H1 (cell line): ENCODE measurements at regions not wholly inside any gene's neighbourhood (a gene's known extent, or its start where the extent isn't known, plus 50 kb on each side); places are given as distances from the start of the nearest gene placed in this dataset.

Experiments used
- CTCF ChIA-PET: fragments of 300-600 bp; sonication (Branson Sonifier 250); formaldehyde crosslinking; loops from one replicate; lab custom pipeline; 2021; ENCODE audit not compliant: partially characterized antibody; lab: Charles Lee
- POLR2A ChIA-PET: fragments of 300-600 bp; sonication (Branson Sonifier 250); formaldehyde crosslinking; loops from one replicate; lab custom pipeline; 2021; ENCODE audit warnings: inconsistent platforms; ENCODE audit not compliant: partially characterized antibody; lab: Charles Lee
- DNase-seq, 2 experiments: peaks; one replicate each; pipeline versions ENCODE4 v3.0.0 to v3.0.0-alpha.2; 2010 to 2022; ENCODE audit warnings: low spot score in 2 of 2, low read depth in 1 of 2, mixed read lengths in 1 of 2
- FAIRE-seq: peaks from 2 replicates; lab custom pipeline; 2011; peaks lifted over from hg19 to GRCh38; lab: Jason Lieb, UNC
- H2AFZ ChIP-seq: 2 replicates; pipeline ENCODE4 v1.8.1; 2012; ENCODE audit warnings: low read length, inconsistent platforms
- H2AK5ac ChIP-seq: 2 replicates; pipeline ENCODE4 v1.6.1; 2013; ENCODE audit warnings: low read depth, low read length
- H2BK120ac ChIP-seq: replicated peaks from 2 replicates; pipeline ENCODE3; 2013; ENCODE audit warnings: low read depth, low read length, inconsistent platforms
- H2BK12ac ChIP-seq: 2 replicates; pipeline ENCODE4 v1.6.1; 2013; ENCODE audit warnings: low read depth, low read length
- H2BK15ac ChIP-seq: 2 replicates; pipeline ENCODE4 v1.6.1; 2013; ENCODE audit warnings: low read length
- H2BK20ac ChIP-seq: 2 replicates; pipeline ENCODE4 v1.6.1; 2013; ENCODE audit warnings: low read length
- H2BK5ac ChIP-seq: 2 replicates; pipeline ENCODE4 v1.6.1; 2013; ENCODE audit warnings: low read depth, low read length
- H3K14ac ChIP-seq: 2 replicates; pipeline ENCODE4 v1.6.1; 2013; ENCODE audit warnings: inconsistent platforms; ENCODE audit not compliant: insufficient read length
- H3K18ac ChIP-seq: 2 replicates; pipeline ENCODE4 v1.6.1; 2013; ENCODE audit warnings: low read length; ENCODE audit errors: extremely low read depth
- H3K23ac ChIP-seq: 2 replicates; pipeline ENCODE4 v1.6.1; 2013; ENCODE audit warnings: inconsistent platforms; ENCODE audit not compliant: insufficient read length
- H3K23me2 ChIP-seq: 2 replicates; pipeline ENCODE4 v1.6.1; 2013; ENCODE audit warnings: low read depth, low read length
- H3K27ac ChIP-seq: 2 replicates; pipeline ENCODE4 v1.6.1; 2011; ENCODE audit warnings: low read depth, low read length, inconsistent platforms
- H3K27me3 ChIP-seq, 4 experiments: replicated peaks in 1 of 4; 1 replicate in 1 of 4; 2 replicates in 3 of 4; pipeline versions ENCODE4 v1.6.1 to v1.8.1; 2011 to 2013; ENCODE audit warnings: low read length in 3 of 4, mild to moderate bottlenecking in 3 of 4, inconsistent platforms in 2 of 4, mixed read lengths in 2 of 4, moderate library complexity in 1 of 4; ENCODE audit not compliant: control insufficient read depth in 3 of 4, insufficient read depth in 3 of 4; ENCODE audit errors: extremely low read depth in 1 of 4
- H3K36me3 ChIP-seq, 4 experiments: 2 replicates each; pipeline versions ENCODE4 v1.6.1 to v1.8.1; 2011 to 2013; ENCODE audit warnings: mild to moderate bottlenecking in 4 of 4, low read length in 3 of 4, moderate library complexity in 2 of 4, control low read depth in 1 of 4, inconsistent platforms in 1 of 4; ENCODE audit not compliant: insufficient read depth in 4 of 4, control insufficient read depth in 2 of 4
- H3K4ac ChIP-seq: replicated peaks from 2 replicates; pipeline ENCODE3; 2013; ENCODE audit warnings: low read length, low read depth, mixed read lengths, inconsistent platforms; ENCODE audit not compliant: insufficient read length
- H3K4me1 ChIP-seq, 4 experiments: replicated peaks in 1 of 4; 1 replicate in 1 of 4; 2 replicates in 3 of 4; pipeline versions ENCODE4 v1.6.1 to v1.8.1; 2011 to 2013; ENCODE audit warnings: low read length in 3 of 4, inconsistent platforms in 2 of 4, mixed read lengths in 1 of 4; ENCODE audit not compliant: insufficient read depth in 4 of 4, control insufficient read depth in 3 of 4
- H3K4me2 ChIP-seq, 2 experiments: 2 replicates each; pipeline versions ENCODE4 v1.6.1 to v1.8.1; 2011 to 2013; ENCODE audit warnings: low read depth in 2 of 2, low read length in 2 of 2, control low read depth in 1 of 2, inconsistent platforms in 1 of 2, mild to moderate bottlenecking in 1 of 2; ENCODE audit not compliant: insufficient read depth in 1 of 2
- H3K4me3 ChIP-seq, 4 experiments: fragments of 200-600, 300-600 bp in 1 of 4; sonication (generic), shearing (Covaris generic), sonication (Bioruptor Twin) in 1 of 4; 2 replicates each; pipeline versions ENCODE4 v1.5.1 to v1.8.1; 2011 to 2016; ENCODE audit warnings: low read length in 4 of 4, low read depth in 3 of 4, control low read depth in 2 of 4, inconsistent platforms in 2 of 4, mild to moderate bottlenecking in 2 of 4, mixed read lengths in 1 of 4, moderate library complexity in 1 of 4; ENCODE audit not compliant: insufficient read depth in 2 of 4; ENCODE audit errors: extremely low read depth in 1 of 4
- H3K56ac ChIP-seq: replicated peaks from 2 replicates; pipeline ENCODE3; 2013; ENCODE audit warnings: low read depth, mild to moderate bottlenecking, mixed read lengths, low read length, inconsistent platforms; ENCODE audit not compliant: insufficient read length
- H3K79me1 ChIP-seq: 2 replicates; pipeline ENCODE4 v1.6.1; 2013; ENCODE audit warnings: low read depth, low read length, control low read depth
- H3K79me2 ChIP-seq, 2 experiments: 2 replicates each; pipeline versions ENCODE4 v1.6.1 to v1.8.1; 2012 to 2013; ENCODE audit warnings: low read length in 2 of 2, mild to moderate bottlenecking in 2 of 2, inconsistent platforms in 1 of 2; ENCODE audit not compliant: insufficient read depth in 2 of 2, control insufficient read depth in 1 of 2
- H3K9ac ChIP-seq, 4 experiments: replicated peaks in 1 of 4; 1 replicate in 1 of 4; 2 replicates in 3 of 4; pipeline versions ENCODE4 v1.6.1 to v1.8.1; 2011 to 2013; ENCODE audit warnings: low read depth in 3 of 4, low read length in 3 of 4, control low read depth in 2 of 4, mild to moderate bottlenecking in 2 of 4, moderate library complexity in 2 of 4, inconsistent platforms in 1 of 4; ENCODE audit errors: extremely low read depth in 1 of 4
- H3K9me3 ChIP-seq, 2 experiments: 2 replicates each; pipeline versions ENCODE4 v1.6.1 to v1.8.1; 2012 to 2013; ENCODE audit warnings: mild to moderate bottlenecking in 2 of 2, moderate library complexity in 2 of 2, control low read depth in 1 of 2, inconsistent platforms in 1 of 2, low read depth in 1 of 2, low read length in 1 of 2, mixed read lengths in 1 of 2; ENCODE audit not compliant: insufficient read depth in 2 of 2
- H4K20me1 ChIP-seq, 2 experiments: replicated peaks in 1 of 2; 2 replicates each; pipeline versions ENCODE3 to v1.8.1; 2011 to 2013; ENCODE audit warnings: inconsistent platforms in 2 of 2, low read length in 2 of 2, mild to moderate bottlenecking in 1 of 2; ENCODE audit not compliant: insufficient read depth in 2 of 2, control insufficient read depth in 1 of 2
- H4K5ac ChIP-seq: 2 replicates; pipeline ENCODE4 v1.6.1; 2013; ENCODE audit warnings: low read length, low read depth, mixed read lengths, inconsistent platforms; ENCODE audit not compliant: insufficient read length
- H4K8ac ChIP-seq: 2 replicates; pipeline ENCODE4 v1.8.0; 2013; ENCODE audit warnings: mild to moderate bottlenecking, moderate library complexity, low read length, inconsistent platforms; ENCODE audit not compliant: insufficient read depth; ENCODE audit errors: extremely low read depth
- H4K91ac ChIP-seq: replicated peaks from 2 replicates; pipeline ENCODE3; 2013; ENCODE audit warnings: low read length, mixed read lengths, inconsistent platforms; ENCODE audit not compliant: insufficient read length
- BRCA1 ChIP-seq: IDR thresholded peaks from 2 replicates; pipeline ENCODE4 v1.6.1; 2012; ENCODE audit warnings: low read depth, low read length, improper control_type of control experiment
- EZH2 ChIP-seq: fragments of 200-600 bp; sonication (generic); IDR thresholded peaks from 2 replicates; pipeline ENCODE4 v1.7.1; 2012; ENCODE audit warnings: low read depth, mild to moderate bottlenecking, moderate library complexity, low read length, inconsistent platforms; ENCODE audit not compliant: severe bottlenecking
- POU5F1 ChIP-seq: IDR thresholded peaks from 2 replicates; pipeline ENCODE4 v1.6.1; 2011; ENCODE audit warnings: low read depth, mild to moderate bottlenecking, low read length, moderate library complexity
- SAP30 ChIP-seq: fragments of 300-600 bp; sonication (generic); IDR thresholded peaks from 2 replicates; pipeline ENCODE4 v1.7.1; 2012; ENCODE audit warnings: low read length, moderate library complexity, mild to moderate bottlenecking, inconsistent platforms; ENCODE audit not compliant: insufficient read depth, insufficient replicate concordance
- SP1 ChIP-seq: IDR thresholded peaks from 2 replicates; pipeline ENCODE4 v1.6.1; 2011; ENCODE audit warnings: low read depth, low read length
- TAF7 ChIP-seq: optimal IDR thresholded peaks from 2 replicates; pipeline ENCODE3; 2011; ENCODE audit warnings: low read depth, mild to moderate bottlenecking, inconsistent platforms, low read length, moderate library complexity, borderline replicate concordance
- YY1 ChIP-seq: IDR thresholded peaks from 2 replicates; pipeline ENCODE4 v1.6.1; 2011; ENCODE audit warnings: low read depth, mild to moderate bottlenecking, low read length
- WGBS, 2 experiments: shearing (Covaris generic) in 1 of 2; methylation state at CpG; one replicate each; pipeline versions ENCODE4 v1.1.6 to v1.1.7; 2013 to 2015; ENCODE audit warnings: low lambda C conversion rate in 2 of 2, mixed read lengths in 2 of 2, inconsistent platforms in 1 of 2, low coverage in 1 of 2, missing lambda C conversion rate in 1 of 2; ENCODE audit not compliant: insufficient replicate concordance in 2 of 2, insufficient coverage in 1 of 2, insufficient read length in 1 of 2; ENCODE audit errors: extremely low coverage in 1 of 2, missing lambda C conversion rate in 1 of 2; 5-methylcytosine and 5-hydroxymethylcytosine counted together

DNA sequence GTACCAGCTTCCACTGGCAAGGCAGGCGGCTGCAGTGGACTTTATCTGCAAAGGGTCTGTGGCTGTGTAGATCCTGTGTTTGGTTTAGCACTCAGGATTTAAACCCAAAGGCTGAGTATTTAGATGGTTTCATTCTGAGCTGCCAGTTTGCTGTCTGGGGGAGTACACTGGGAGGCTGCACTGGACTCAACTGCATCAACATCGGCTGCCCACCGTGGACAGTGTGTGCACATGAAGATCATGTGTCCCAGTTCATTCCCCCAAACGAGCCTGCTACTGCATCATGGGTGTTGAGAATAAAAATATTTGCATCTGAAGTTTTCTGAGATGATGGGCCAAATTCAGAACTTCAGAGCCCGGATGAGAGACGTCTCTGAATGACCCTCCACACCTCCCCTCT is 328.6 kb upstream of the SHH start:
- H2BK12ac ChIP-seq: no peak overlapping the region
- H3K36me3 ChIP-seq: no peaks in the 10 kb centered on the region
- H2AFZ ChIP-seq: no peak overlapping the region
- H3K4me3 ChIP-seq: no peak overlapping the region
- no peaks in the 10 kb centered on the region for H4K20me1 ChIP-seq
- no peak overlapping the region for H2BK120ac ChIP-seq
- H2AK5ac ChIP-seq: no peak overlapping the region
- no peak overlapping the region for H4K5ac ChIP-seq
- no peak overlapping the region for H2BK15ac ChIP-seq
- WGBS, 2 experiments: 89% methylated on average over 6 of the region's 6 CpGs; no CpG with 5 or more reads in 1 of the 2 experiments
- H3K56ac ChIP-seq: no peak overlapping the region
- H4K91ac ChIP-seq: no peak overlapping the region
- H3K9ac ChIP-seq: no peak overlapping the region
- POLR2A ChIA-PET: no interaction called here
- no peak overlapping the region for H2BK5ac ChIP-seq
- H3K79me2 ChIP-seq: no peaks in the 10 kb centered on the region
- H3K23ac ChIP-seq: no peak overlapping the region
- no peak overlapping the region for H3K4me2 ChIP-seq
- no peaks in the 10 kb centered on the region for H3K79me1 ChIP-seq
- H3K27ac ChIP-seq: no peak overlapping the region
- no peak overlapping the region; the same call in 1 of the 2 replicates for H4K8ac ChIP-seq
- no peaks in the 10 kb centered on the region for H3K4me1 ChIP-seq
- DNase-seq (no peak), FAIRE-seq (no peak)
- H3K9me3 ChIP-seq: peaks cover 2 to 5% of the 10 kb centered on the region in 2 experiments; a peak in 1 of 4 replicates
- H3K27me3 ChIP-seq: no peaks in the 10 kb centered on the region
- no peak overlapping the region for H3K18ac ChIP-seq
- H3K14ac ChIP-seq: no peak overlapping the region
- CTCF ChIA-PET: no interaction called here
- no peak overlapping the region for H2BK20ac ChIP-seq
- H3K4ac ChIP-seq: no peak overlapping the region
- no peaks in the 10 kb centered on the region for H3K23me2 ChIP-seq
- TF ChIP-seq EZH2 (no peak), TAF7 (no peak), YY1 (no peak), POU5F1 (no peak), SAP30 (no peak), BRCA1 (no peak), SP1 (no peak)
